ENCODE measurements at regions not wholly inside any gene's neighbourhood (a gene's known extent, or its start where the extent isn't known, plus 50 kb on each side); places are given as distances from the start of the nearest gene placed in this dataset.

DNA sequence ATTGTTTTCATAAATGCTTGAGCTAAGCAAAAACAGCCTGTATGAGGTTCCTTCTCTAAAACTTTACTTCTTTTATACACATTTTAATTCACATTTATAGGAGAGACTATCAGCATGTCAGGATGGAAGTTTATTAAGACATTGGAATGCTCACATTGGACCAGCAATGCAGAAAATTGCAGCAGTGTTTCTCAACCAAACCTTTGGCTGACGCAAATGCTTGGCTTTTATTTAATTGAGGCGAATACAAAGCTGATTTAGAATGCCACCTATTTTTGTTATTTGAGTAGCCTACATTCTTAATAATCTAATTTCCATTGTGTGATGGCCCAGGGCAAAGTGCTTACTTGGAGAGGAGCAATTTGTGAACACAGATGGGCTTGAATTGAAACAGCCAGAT, 283.2 kb downstream of the ARL4A start:
- H3K79me2 ChIP-seq (ENCODE audit: insufficient read depth, low read length): no peaks in the 10 kb centered on the region
- H2AFZ ChIP-seq (ENCODE audit: low read depth, low read length, poor library complexity, severe bottlenecking): no peak overlapping the region
- DNase-seq (ENCODE audit: low read depth, low spot score) (no peak), ATAC-seq (no peak)
- ChIA-PET CTCF (no interaction called here), RAD21 (ENCODE audit: low non-redundant PET in 1 of 2, low total read pairs in 2 of 2, uncharacterized antibody in 2 of 2, unreplicated experiment in 2 of 2) (no interaction called here), POLR2A (no interaction called here)
- no peak overlapping the region for H3K4me3 ChIP-seq (replicated peaks in 1 of 2; ENCODE audit: low read depth in 1 of 2, low read length in 2 of 2)
- H3K27me3 ChIP-seq (ENCODE audit: insufficient read depth, low read length): no peaks in the 10 kb centered on the region
- no peak for TF ChIP-seq SIN3A (IDR thresholded peaks at IDR 0.05; ENCODE audit: low read depth)
- no peak for TF ChIP-seq ZNF274 (IDR thresholded peaks at IDR 0.05; ENCODE audit: low read depth, low read length)
- TF ChIP-seq ELF1 (IDR thresholded peaks at IDR 0.05; ENCODE audit: borderline replicate concordance, low read depth): no peak
- no peak for TF ChIP-seq EGR1 (IDR thresholded peaks at IDR 0.05; ENCODE audit: low read depth)
- no peak for TF ChIP-seq YY1 (IDR thresholded peaks at IDR 0.05; ENCODE audit: extremely low read depth, insufficient replicate concordance, low read depth, low read length)
- no peak for TF ChIP-seq ATF3 (IDR thresholded peaks at IDR 0.05)
- TF ChIP-seq CBX3 (IDR thresholded peaks at IDR 0.05; ENCODE audit: low read depth): no peak
- no peak for TF ChIP-seq REST (IDR thresholded peaks at IDR 0.05; ENCODE audit: low read depth)
- TF ChIP-seq, protein P1, sequence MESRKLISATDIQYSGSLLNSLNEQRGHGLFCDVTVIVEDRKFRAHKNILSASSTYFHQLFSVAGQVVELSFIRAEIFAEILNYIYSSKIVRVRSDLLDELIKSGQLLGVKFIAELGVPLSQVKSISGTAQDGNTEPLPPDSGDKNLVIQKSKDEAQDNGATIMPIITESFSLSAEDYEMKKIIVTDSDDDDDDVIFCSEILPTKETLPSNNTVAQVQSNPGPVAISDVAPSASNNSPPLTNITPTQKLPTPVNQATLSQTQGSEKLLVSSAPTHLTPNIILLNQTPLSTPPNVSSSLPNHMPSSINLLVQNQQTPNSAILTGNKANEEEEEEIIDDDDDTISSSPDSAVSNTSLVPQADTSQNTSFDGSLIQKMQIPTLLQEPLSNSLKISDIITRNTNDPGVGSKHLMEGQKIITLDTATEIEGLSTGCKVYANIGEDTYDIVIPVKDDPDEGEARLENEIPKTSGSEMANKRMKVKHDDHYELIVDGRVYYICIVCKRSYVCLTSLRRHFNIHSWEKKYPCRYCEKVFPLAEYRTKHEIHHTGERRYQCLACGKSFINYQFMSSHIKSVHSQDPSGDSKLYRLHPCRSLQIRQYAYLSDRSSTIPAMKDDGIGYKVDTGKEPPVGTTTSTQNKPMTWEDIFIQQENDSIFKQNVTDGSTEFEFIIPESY (IDR thresholded peaks at IDR 0.05; ENCODE audit: extremely low read depth, insufficient replicate concordance, low read length): no peak
- no peak for TF ChIP-seq POLR2A (IDR thresholded peaks at IDR 0.05; ENCODE audit: borderline replicate concordance, extremely low read depth, insufficient read depth, insufficient read length)
- TF ChIP-seq SRF (IDR thresholded peaks at IDR 0.05; ENCODE audit: low read depth): no peak
- TF ChIP-seq SP1 (IDR thresholded peaks at IDR 0.05; ENCODE audit: low read depth): no peak
- TF ChIP-seq, protein P2, sequence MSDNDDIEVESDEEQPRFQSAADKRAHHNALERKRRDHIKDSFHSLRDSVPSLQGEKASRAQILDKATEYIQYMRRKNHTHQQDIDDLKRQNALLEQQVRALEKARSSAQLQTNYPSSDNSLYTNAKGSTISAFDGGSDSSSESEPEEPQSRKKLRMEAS (IDR thresholded peaks at IDR 0.05): no peak
- TF ChIP-seq ZFX (IDR thresholded peaks at IDR 0.05): no peak
- no peak for TF ChIP-seq JUND (IDR thresholded peaks at IDR 0.05)
- no peak for TF ChIP-seq FOSL1 (IDR thresholded peaks at IDR 0.05; ENCODE audit: low read depth)
- intact Hi-C loops (cut with micrococcal nuclease): loop anchor here (5.0 kb wide), 1 partner anchor 37 kb away; no protein-coding TSS in a partner anchor
- H3K36me3 ChIP-seq (ENCODE audit: control insufficient read depth in 1 of 2, insufficient read depth in 2 of 2, low read length in 2 of 2): no peaks in the 10 kb centered on the region
- no peaks in the 10 kb centered on the region for H3K9me3 ChIP-seq (ENCODE audit: control insufficient read depth in 1 of 2, insufficient read depth in 1 of 2, low read depth in 1 of 2, low read length in 2 of 2)
- H4K20me1 ChIP-seq (ENCODE audit: insufficient read depth): no peaks in the 10 kb centered on the region
- no peak overlapping the region for H3K4me2 ChIP-seq (ENCODE audit: low read length)
- H3K9ac ChIP-seq (ENCODE audit: low read length): no peak overlapping the region
- peaks cover 0 to 5% of the 10 kb centered on the region in 2 experiments; a peak in 3 of 4 replicates for H3K4me1 ChIP-seq (ENCODE audit: control insufficient read depth in 1 of 2, insufficient read depth in 2 of 2, low read length in 2 of 2)
- no TSS peak for BruUV-seq (replicated peaks)
- no peaks in the 10 kb centered on the region for H3K9me2 ChIP-seq (ENCODE audit: insufficient read depth)
- H3K27ac ChIP-seq (ENCODE audit: low read depth, low read length): no peak overlapping the region

Data from HCT116 (cell line).